Spleen (tissue), 11 donors: ENCODE measurements at regions not wholly inside any gene's neighbourhood (a gene's known extent, or its start where the extent isn't known, plus 50 kb on each side); places are given as distances from the start of the nearest gene placed in this dataset.

Source experiments
- DNase-seq: peaks from one replicate; pipeline ENCODE4 v3.0.0-alpha.2; 2020
- H3K27ac ChIP-seq, 8 donors: fragments of 200-600 bp; sonication (generic) in 7 of 8; 1 replicate in 4 of 8; 2 replicates in 4 of 8; pipeline versions ENCODE4 v1.5.0 to v1.8.0; 2016 to 2021; ENCODE audit warnings: inconsistent platforms in 4 of 8, mild to moderate bottlenecking in 4 of 8, moderate library complexity in 1 of 8
- H3K27me3 ChIP-seq, 7 donors: fragments of 200-600 bp; sonication (generic) in 6 of 7; replicated peaks in 1 of 7; 1 replicate in 4 of 7; 2 replicates in 3 of 7; pipeline versions ENCODE4 v1.5.0 to v1.8.0; 2016 to 2021; ENCODE audit warnings: inconsistent platforms in 3 of 7, mild to moderate bottlenecking in 1 of 7
- H3K36me3 ChIP-seq, 6 donors: fragments of 200-600 bp; sonication (generic) in 5 of 6; 1 replicate in 4 of 6; 2 replicates in 2 of 6; pipeline versions ENCODE4 v1.5.0 to v1.8.0; 2016 to 2021; ENCODE audit warnings: inconsistent platforms in 2 of 6
- H3K4me1 ChIP-seq, 6 donors: fragments of 200-600 bp; sonication (generic) in 5 of 6; 1 replicate in 3 of 6; 2 replicates in 3 of 6; pipeline versions ENCODE4 v1.5.0 to v1.8.0; 2016 to 2021; ENCODE audit warnings: inconsistent platforms in 3 of 6
- H3K4me3 ChIP-seq, 8 donors: fragments of 200-600 bp; sonication (generic) in 7 of 8; 1 replicate in 4 of 8; 2 replicates in 4 of 8; pipeline versions ENCODE4 v1.5.0 to v1.8.0; 2016 to 2021; ENCODE audit warnings: inconsistent platforms in 4 of 8, mild to moderate bottlenecking in 4 of 8, moderate library complexity in 2 of 8
- H3K9me3 ChIP-seq, 8 donors: fragments of 200-600 bp; sonication (generic) in 7 of 8; 1 replicate in 4 of 8; 2 replicates in 4 of 8; pipeline versions ENCODE4 v1.5.0 to v1.8.0; 2016 to 2021; ENCODE audit warnings: inconsistent platforms in 4 of 8
- POLR2A ChIP-seq, 3 donors: fragments of 450-650 bp; IDR thresholded peaks; one replicate each; pipeline ENCODE4 v1.5.1; 2017; ENCODE audit warnings: antibody characterized with exemption in 3 of 3, mild to moderate bottlenecking in 1 of 3
- POLR2AphosphoS5 ChIP-seq, 3 donors: sonication (generic); formaldehyde crosslinking; IDR thresholded peaks; one replicate each; pipeline ENCODE4 v1.5.1; 2017; ENCODE audit warnings: antibody characterized with exemption in 3 of 3
- WGBS, 5 donors: extraction: QIAGEN DNeasy Blood & Tissue Kit in 3 of 5; methylation state at CpG; one replicate each; pipeline versions ENCODE4 v1.1.5 to v1.1.7; 2013 to 2018; 5-methylcytosine and 5-hydroxymethylcytosine counted together
- intact Hi-C: fragments of 100-400 bp; cut with DNase I; formaldehyde crosslinking; loops from one replicate; pipeline ENCODE4 v1.15.0; 2023; ENCODE audit warnings: low total_unique reads
- TF ChIP-seq, protein P1 (sequence below), 11 experiments: fragments of 200-600 bp in 7 of 11; fragments of 450-650 bp in 4 of 11; sonication (generic) in 4 of 11; IDR thresholded peaks in 8 of 11; conservative IDR thresholded peaks in 3 of 11; 1 replicate in 7 of 11; 2 replicates in 4 of 11; pipeline versions ENCODE4 v1.4.0 to v1.8.0; 2016 to 2021; ENCODE audit warnings: antibody characterized with exemption in 11 of 11, inconsistent platforms in 4 of 11, mild to moderate bottlenecking in 1 of 11
- donor health status: healthy with polysubstance abuse.
- donor health status: DM: no; HTN: no; CAD: no; lungs with moderate emphysema.
- donor health status: DM: no; HTN: no; CAD: no.
- donor health status: Bipolar disorder and iron deficiency.
- donor health status: healthy.
- donor health status: DM: no; HTN: no; CAD: no.
- donor health status: DM: yes; HTN: yes; CAD: no.

DNA sequence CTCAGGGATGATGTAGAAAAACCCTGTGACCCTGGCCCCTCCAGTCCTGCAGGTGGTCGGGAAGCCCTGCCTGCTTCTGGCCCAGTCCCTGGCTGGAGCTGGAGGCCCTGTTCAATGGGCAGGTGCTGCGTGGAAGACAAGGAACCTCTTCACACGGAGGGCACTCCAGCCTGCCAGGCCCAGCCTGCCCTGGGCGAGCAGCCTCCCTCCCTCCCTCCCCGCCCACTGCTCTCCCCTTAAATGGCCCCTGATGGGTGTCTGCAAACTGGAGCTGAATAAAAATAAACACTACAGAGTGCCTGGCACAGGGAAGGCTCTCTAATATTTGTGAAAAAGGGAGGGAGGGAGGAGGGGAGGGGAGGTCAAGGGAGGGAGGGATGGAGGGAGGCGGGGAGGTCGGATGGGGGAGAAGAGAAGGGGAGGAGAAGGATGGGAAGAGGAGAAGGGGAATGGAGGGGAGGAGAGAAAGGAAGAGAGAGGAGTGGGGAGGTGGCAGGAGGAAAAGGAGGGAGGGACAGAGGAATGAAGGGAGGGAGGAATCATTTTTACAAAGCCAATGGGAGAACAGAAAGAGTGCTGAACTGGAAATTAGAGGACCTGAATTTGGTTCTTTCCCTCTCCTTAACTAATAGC lies 222.8 kb upstream of the TNRC6C start:
- no peak for DNase-seq
- no peak overlapping the region for H3K4me3 ChIP-seq

DNA sequence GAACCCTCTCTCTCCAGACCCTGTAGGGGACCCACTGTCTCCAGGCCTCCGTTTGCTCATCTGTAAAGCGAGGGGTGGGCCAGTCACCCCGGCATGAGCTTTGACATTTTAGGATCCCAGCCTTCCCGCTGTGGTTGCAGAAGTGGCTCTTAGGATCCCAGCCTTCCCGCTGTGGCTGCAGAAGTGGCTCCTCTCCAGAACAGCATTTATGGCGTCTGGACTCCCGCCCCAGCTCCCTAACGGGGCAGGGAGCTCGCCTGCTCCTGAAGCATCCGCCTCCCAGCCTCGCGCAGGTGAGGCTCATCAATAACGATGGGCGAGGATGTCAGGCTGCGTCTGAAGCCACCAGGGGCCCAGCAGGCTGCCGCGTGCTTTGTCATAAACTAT lies 222.3 kb upstream of the TNRC6C start:
- Histone ChIP-seq H3K4me3 (no peak overlapping the region), H3K27ac (peak overlapping the region in 4 of 8 donors; percentile 26 to 54 (median 34)), H3K36me3 (no peaks in the 10 kb centered on the region), H3K27me3 (peaks cover 0 to 44% (median 17%) of the 10 kb centered on the region in 7 donors), H3K9me3 (peaks cover 0 to 27% (median 18%) of the 10 kb centered on the region in 8 donors), H3K4me1 (peaks cover 0 to 18% (median 6%) of the 10 kb centered on the region in 6 donors)
- DNase-seq: no peak
- WGBS, 5 donors: 68 to 92% (median 74%) methylated on average over 16 to 17 of the region's 17 CpGs
- TF ChIP-seq, protein P1, sequence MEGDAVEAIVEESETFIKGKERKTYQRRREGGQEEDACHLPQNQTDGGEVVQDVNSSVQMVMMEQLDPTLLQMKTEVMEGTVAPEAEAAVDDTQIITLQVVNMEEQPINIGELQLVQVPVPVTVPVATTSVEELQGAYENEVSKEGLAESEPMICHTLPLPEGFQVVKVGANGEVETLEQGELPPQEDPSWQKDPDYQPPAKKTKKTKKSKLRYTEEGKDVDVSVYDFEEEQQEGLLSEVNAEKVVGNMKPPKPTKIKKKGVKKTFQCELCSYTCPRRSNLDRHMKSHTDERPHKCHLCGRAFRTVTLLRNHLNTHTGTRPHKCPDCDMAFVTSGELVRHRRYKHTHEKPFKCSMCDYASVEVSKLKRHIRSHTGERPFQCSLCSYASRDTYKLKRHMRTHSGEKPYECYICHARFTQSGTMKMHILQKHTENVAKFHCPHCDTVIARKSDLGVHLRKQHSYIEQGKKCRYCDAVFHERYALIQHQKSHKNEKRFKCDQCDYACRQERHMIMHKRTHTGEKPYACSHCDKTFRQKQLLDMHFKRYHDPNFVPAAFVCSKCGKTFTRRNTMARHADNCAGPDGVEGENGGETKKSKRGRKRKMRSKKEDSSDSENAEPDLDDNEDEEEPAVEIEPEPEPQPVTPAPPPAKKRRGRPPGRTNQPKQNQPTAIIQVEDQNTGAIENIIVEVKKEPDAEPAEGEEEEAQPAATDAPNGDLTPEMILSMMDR (IDR thresholded peaks at IDR 0.05 in 8 of 11, conservative IDR thresholded peaks at IDR 0.05 in 3 of 11): no peak
- intact Hi-C loops: no loop called here

More for the DNA sequence above, 222.8 kb upstream of the TNRC6C start:
- peak overlapping the region in 6 of 8 donors; percentile 17 to 61 (median 50) for H3K27ac ChIP-seq
- intact Hi-C loops: no loop called here
- TF ChIP-seq POLR2AphosphoS5 (IDR thresholded peaks at IDR 0.05) (peak in 1 of 3 donors; percentile 9), POLR2A (IDR thresholded peaks at IDR 0.05) (no peak)
- TF ChIP-seq, protein P1 (IDR thresholded peaks at IDR 0.05 in 8 of 11, conservative IDR thresholded peaks at IDR 0.05 in 3 of 11): no peak
- H3K27me3 ChIP-seq: peaks cover 0 to 44% (median 17%) of the 10 kb centered on the region in 7 donors
- H3K4me1 ChIP-seq: peaks cover 0 to 18% (median 6%) of the 10 kb centered on the region in 6 donors
- peaks cover 0 to 31% (median 18%) of the 10 kb centered on the region in 8 donors for H3K9me3 ChIP-seq
- no peaks in the 10 kb centered on the region for H3K36me3 ChIP-seq
- 52 to 59% (median 59%) methylated on average over 7 of the region's 7 CpGs for WGBS, 5 donors

DNA sequence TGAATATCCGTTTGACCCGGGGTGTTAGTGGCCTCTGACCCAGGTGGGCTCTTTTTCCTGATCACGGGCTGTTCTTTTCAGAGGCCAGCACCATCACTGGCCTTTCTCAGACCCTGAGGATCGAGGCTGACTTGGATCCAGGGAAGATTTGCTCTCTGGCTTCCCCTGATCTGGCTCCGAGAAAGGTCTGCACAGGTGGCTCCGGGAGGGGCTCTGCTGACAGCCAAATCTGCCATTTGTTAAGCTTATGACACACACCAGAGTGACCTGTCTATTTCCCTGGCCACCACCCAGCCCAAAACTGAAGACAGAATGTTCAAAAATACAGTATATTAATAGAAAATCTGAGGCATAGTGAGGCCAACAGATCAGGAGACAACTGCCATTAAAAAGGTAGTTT lies 221.8 kb upstream of the TNRC6C start:
- 73 to 81% (median 79%) methylated on average over 6 of the region's 6 CpGs for WGBS, 5 donors
- TF ChIP-seq POLR2AphosphoS5 (IDR thresholded peaks at IDR 0.05) (no peak), POLR2A (IDR thresholded peaks at IDR 0.05) (no peak)
- TF ChIP-seq, protein P1 (IDR thresholded peaks at IDR 0.05 in 8 of 11, conservative IDR thresholded peaks at IDR 0.05 in 3 of 11): no peak
- H3K27ac ChIP-seq: peak overlapping the region in 1 of 8 donors; percentile 54

DNA sequence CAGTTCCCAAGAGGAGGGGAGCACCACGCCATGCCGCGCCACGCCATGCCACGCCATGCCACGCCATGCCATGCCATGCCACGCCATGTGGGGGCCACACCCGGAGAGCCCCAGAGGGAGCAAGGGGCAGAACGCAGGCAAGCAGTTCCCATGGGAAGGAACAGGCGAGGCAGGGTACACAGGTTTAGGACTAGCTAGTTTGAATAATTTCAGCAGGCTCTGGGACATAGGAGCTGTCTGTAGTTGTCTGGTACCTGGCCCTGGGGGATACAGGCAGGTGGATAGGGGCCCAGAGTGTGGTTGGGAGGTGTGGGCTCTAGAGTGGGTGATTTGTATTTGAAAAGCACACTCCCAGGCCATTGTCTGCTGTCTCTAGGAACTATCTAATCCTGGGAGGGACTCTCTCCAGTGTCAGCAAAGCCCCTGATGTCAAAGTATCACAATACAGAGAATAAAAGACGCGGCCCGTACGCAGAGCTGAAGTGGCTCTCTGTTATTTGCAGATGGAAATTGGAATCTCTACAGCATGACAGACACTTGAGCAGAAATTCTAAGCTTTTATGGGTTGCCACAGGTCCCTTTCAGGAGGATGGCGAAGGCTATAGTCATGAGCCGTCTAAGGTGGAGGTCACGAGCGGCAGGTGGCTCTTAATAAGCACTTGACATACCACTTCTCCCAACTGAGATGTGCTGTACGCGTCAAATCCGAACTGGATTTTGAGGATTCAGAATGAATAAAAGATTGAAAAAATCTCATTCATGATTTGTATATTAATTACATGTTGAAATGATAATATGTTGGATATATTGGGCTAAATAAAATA lies 220.8 kb upstream of the TNRC6C start:
- Histone ChIP-seq H3K9me3 (peaks cover 0 to 12% (median 10%) of the 10 kb centered on the region in 8 donors), H3K36me3 (no peaks in the 10 kb centered on the region), H3K27me3 (peaks cover 0 to 54% (median 17%) of the 10 kb centered on the region in 7 donors), H3K4me1 (peaks cover 0 to 18% (median 6%) of the 10 kb centered on the region in 6 donors), H3K27ac (no peak overlapping the region), H3K4me3 (no peak overlapping the region)
- TF ChIP-seq, protein P1 (IDR thresholded peaks at IDR 0.05 in 8 of 11, conservative IDR thresholded peaks at IDR 0.05 in 3 of 11): no peak
- TF ChIP-seq POLR2A (IDR thresholded peaks at IDR 0.05) (no peak), POLR2AphosphoS5 (IDR thresholded peaks at IDR 0.05) (no peak)
- intact Hi-C loops: no loop called here
- WGBS, 5 donors: 85 to 93% (median 90%) methylated on average over 21 of the region's 21 CpGs
- no peak for DNase-seq

More for the DNA sequence above, 221.8 kb upstream of the TNRC6C start:
- no peak for DNase-seq
- intact Hi-C loops: no loop called here
- Histone ChIP-seq H3K36me3 (no peaks in the 10 kb centered on the region), H3K9me3 (peaks cover 0 to 21% (median 17%) of the 10 kb centered on the region in 8 donors), H3K4me3 (no peak overlapping the region), H3K4me1 (peaks cover 0 to 18% (median 6%) of the 10 kb centered on the region in 6 donors), H3K27me3 (peaks cover 0 to 47% (median 17%) of the 10 kb centered on the region in 7 donors)
